GM19023 (cell line): ENCODE measurements at regions not wholly inside any gene's neighbourhood (a gene's known extent, or its start where the extent isn't known, plus 50 kb on each side); places are given as distances from the start of the nearest gene placed in this dataset.
"Not testable (repeated sequence)": the region's sequence is repeated elsewhere in the genome, so short reads cannot be mapped to it uniquely, and the experiment has no call there.

Experiments used
- ATAC-seq: cut with Tn5 transposase; IDR thresholded peaks from one replicate; pipeline ENCODE4 v1.9.1; 2021; ENCODE audit warnings: mild to moderate bottlenecking, moderate library complexity; ENCODE audit not compliant: unreplicated experiment

DNA sequence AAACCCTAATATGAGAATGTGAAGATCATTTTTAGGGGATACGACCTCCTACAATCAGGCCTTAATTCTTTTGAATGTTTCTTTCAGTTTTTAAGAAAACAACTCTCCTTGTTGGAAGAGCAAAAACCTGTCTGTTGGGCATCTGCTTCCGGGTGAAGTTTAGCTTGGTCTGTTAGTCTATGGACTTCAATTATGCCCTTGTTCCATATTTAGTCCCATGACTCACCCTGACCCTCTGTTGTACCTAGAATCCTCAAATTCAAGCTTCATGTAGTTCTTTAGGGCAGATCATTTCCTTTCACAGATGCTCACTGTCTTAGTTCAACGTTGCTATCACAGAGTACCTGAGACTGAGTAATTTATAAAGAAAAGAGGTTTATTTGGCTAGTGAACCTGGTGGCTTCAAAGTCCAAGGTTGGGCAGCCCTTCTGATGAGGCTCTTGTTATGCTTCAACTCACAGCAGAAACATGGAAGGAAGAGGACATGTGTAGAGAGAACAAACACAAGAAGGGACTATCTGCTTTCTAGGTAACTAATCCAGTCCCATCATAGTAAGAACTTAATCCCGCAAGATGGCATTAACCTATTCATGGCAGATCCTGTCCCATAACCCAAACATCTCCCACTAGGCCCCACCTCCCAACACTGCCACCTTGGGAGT, 82.5 kb upstream of the SERPINE2 start:
- no peak for ATAC-seq

DNA sequence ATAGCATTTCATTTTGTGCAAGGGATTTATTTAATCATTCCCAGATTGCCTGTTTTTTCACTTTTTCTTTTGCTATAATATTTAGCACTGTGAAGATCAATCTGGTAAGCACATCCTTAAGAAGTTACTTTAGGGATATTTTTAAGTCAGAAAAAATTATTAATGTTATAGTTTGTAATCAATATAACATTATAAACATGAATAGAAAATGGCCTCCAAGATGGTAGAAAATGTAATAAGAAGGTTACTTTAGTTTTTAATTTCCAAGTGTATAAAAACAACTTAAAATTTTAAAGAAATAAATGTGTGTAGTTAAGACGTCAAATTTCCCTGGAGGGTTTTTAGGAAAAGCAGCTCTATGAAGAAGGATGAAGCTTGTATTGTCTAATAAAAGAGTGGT, 81.9 kb upstream of the SERPINE2 start:
- ATAC-seq: no peak

DNA sequence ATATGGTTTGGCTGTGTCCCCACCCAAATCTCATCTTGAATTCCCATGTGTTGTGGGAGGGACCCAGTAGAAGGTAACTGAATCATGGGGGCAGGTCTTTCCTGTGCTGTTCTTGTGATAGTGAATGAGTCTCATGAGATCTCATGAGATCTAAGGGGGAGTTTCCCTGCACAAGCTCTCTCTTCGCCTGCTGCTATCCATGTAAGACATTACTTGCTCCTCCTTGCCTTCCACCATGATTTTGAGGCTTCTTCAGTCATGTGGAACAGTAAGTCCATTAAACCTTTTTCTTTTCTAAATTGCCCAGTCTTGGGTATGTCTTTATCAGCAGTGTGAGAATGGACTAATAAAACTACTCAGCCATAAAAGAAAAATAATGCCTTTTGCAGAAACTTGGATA, 80.8 kb upstream of the SERPINE2 start:
- ATAC-seq: not testable (repeated sequence)

DNA sequence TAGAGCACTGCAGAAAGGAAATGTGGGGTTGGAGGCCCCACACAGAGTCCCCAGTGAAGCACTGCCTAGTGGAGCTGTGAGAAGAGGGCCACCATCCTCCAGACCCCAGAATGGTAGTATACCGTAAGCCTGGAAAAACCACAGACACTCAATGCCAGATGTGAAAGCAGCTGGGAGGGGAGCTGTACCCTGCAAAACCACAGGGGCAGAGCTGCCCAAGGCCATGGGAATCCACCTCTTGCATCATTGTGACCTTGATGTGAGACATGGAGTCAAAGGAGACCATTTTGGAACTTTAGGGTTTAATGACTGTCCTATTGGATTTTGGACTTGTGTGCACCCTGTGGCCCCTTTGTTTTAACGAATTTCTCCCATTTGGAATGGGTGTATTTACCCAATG, 75.3 kb upstream of the SERPINE2 start:
- ATAC-seq: no peak

DNA sequence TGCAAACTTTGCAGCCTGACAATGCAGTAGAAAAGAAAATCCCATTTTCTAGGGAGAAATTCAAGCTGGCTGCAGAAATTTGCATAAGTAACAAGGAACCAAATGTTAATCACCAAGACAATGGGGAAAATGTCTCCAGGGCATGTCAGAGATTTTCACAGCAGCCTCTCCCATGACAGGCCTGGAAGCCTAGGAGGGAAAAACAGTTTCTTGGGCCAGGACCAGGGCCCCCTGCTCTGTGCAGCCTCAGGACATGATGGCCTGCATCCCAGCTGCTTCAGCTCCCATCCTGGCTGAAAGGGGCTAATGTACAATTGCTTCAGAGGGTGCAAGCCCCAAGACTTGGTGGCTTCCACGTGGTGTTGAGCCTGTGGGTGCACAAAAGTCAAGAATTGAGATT, 74.8 kb upstream of the SERPINE2 start:
- ATAC-seq: not testable (repeated sequence)

DNA sequence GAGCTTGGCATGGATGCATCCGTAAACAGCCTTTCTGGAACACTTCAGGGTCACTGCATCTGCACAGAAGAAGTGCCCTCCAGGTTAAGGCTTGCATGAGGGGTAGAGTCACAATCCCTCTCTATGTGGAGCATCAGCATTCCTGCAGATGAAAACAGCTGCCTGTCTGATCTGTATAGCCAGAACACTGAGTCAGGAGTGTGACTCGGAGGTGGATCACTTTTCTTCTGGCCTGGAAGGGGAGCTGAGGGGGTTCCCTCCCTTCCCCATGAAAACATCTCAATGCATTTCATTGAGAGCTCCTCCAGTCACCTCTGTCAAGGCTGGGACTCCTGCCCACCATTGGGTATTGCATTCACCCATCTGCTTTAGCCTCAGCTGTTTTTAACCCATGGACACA, 72.5 kb upstream of the SERPINE2 start:
- no peak for ATAC-seq

DNA sequence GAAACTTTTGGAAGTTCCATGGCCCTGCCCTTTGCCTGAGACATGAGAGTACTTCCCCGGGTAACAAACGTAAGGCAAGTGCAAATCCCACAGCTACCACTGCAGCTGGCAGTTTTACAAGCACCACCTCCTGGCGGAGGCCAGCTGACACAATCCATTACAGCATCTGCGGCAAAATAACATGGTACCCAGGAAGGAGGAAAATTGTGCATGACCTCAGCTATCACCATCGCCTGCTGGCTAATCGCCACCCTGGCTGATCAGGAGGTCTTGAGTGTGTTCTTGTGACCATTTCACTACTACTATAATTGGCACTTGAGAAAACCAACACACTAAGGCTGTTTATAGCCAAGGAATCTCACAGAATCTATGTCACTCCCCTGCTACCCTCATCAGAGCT, 71.7 kb upstream of the SERPINE2 start:
- no peak for ATAC-seq

DNA sequence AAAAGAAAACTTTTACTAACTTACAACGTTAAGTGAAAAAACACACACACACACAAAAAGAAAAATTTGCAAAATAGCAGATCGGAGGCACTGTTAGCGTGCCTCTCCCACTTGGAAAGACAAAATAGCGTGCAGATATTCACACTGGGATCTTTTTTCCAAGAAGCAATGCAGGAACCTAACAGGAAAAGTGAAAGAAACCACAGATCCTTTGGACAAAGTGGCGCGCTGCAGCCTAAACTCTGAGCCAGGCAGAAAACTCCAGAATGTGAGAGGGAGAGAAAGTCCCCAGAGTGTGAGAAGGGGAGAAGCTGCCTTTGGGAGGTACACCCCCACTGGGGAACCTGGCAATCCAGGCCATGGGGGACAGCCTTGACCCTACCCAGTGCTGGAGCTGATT, 70.7 kb upstream of the SERPINE2 start:
- ATAC-seq: no peak

DNA sequence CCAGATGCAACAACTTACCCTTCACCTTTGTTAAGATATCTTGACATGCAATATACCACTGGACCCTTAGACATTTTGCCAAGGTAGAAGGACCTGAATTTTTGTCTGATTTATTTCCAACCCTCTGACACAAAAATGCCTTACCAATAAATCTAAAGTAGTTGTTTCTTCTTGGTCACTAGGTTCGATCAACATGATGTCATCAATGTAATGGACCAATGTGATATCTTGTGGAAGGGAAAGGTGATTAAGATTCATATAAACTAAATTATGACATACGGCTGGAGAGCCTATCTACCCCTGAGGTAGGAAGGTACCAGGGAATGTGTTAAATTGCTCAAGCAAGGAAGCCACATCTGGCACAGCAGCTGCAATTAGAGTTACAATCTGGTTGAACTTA, 67.7 kb upstream of the SERPINE2 start:
- no peak for ATAC-seq

DNA sequence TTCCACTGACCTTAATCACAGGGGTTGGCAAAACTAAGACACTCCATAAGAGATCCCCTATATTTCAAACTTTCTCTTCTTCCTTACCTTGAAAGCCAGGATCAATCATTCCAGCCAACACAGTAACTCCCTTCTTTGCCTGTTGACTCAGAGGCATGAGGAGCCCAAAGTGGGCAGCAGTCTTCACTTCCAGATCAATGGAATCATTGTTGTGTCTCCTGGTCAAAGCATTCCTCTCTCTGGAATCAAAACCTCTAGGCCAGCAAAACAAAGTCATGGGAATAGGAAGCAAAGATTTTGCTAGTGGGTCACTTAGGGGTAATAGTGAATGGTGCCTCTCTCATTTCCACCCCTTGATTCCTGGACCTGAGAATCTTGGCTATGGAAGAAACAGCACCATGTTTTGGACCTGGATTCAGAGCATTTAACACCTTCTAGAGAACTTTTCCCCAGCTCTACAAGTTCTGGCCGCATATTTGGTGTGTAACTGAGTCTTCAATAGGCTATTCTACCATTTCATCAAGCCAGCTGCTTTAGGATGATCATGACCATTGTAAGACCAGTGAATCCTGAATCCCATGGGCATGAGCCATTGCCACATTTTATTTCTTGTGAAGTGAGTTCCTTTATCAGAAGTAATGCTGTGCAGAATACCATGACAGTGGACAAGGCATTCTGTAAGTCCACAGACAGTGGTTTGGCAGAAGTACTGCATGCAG, 65.7 kb upstream of the SERPINE2 start:
- ATAC-seq: no peak

DNA sequence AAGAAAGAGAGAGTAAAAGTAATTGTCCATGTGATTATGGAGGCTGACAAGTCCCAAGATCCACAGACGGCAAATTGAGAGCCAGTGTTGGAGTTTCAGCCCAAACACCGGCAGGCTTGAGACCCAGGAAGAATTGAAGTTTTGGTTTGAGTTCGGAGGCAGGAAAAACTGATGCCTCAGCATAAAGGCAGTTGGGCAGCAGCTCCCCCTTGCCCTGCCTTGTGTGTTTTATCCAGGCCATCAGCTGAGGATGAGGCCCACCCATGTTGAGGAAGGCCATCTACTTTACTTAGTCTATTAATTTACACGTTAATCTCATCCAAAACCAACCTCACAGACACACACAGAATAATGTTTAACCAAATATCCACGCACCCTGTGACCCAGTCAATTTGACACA, 64.6 kb upstream of the SERPINE2 start:
- no peak for ATAC-seq

DNA sequence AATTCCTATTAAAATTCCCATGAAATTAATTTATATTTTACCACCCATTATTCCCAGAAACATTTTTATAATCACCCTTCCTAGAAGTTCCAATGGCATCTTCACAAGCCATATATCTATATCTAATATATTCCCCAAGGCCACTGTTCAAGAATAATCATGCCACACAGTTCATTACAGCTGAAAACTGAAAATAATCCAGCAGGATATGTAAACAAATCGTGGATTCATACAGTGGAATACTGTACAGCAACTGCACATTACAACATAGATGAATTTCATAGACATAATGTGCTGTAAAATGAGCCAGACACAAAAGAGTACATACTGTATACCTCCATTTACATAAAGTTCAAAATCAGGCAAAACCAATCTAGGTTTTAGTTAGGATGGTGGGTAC, 63.9 kb upstream of the SERPINE2 start:
- no peak for ATAC-seq

DNA sequence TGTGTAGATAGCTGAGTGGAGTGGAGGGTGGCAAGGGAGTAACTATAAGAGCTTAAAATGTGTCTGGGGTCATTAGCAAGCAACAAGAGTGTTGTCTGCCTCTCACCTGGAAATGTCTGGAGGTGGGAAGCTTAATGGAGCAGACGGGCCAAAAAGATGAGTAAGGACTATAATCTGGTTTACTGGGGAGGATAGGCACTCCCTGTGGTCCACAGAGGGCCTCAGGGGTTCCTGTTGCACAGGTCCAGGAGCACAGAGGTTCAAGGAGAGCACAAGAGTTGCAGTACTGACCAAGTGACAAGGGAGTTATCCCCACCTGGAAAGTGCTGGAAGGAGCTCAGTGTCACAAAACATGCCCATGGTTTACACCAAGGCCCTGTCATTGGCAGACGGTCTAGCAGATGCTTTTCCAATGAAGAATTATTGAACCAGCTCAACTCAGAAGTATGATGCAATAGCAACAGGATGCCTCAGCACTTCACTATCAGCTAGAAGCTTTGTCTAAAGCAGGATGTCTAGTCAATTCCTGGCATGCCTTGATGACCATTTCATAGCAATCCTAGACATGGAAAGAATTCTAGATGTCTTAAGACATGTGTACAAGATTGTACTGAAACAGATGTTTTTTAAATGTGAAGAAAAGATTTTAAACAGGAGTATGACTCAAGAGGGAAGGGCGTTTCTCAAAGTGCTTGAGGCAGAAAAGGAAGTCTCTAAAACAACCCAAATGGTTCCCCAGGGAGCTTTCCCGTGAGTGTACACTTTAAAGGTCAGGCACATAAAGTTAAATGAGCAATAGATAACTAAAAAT, 62.9 kb upstream of the SERPINE2 start:
- ATAC-seq: no peak

DNA sequence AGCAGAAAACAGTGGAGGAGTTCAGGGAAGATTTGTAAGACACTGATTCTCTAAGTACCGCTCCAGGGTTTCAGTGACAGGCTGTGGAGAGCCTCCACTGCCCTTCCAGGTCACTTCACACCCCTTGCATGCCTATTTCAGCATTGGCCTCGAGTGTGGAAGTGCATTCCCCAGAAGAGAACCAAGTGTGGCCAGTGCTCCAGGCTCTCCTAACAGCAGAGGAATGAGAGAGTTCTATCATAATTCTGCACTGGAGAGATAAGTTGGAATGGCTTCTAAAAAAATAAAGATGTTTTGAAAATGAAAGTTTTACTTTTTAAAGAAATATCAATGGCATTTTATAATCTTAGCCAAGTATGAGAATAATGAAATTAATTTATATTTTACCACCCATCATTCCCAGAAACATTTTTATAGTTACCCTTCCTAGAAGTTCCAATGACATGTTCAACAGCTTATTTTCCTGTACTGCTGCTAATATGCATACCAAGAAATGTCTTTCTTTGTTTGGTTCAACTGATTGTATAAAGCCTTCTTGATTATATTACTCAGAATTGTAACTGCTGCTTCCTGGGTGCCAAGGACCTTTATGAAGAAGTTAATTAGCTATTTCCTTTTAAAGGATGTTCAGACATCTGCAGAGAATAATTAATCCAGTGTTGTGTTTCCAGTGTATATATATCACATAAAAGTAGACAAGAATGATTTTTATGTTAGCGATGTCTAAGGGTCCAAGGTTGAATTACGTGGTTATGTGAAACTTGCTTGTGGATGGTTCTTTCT, 61.0 kb upstream of the SERPINE2 start:
- ATAC-seq: no peak

DNA sequence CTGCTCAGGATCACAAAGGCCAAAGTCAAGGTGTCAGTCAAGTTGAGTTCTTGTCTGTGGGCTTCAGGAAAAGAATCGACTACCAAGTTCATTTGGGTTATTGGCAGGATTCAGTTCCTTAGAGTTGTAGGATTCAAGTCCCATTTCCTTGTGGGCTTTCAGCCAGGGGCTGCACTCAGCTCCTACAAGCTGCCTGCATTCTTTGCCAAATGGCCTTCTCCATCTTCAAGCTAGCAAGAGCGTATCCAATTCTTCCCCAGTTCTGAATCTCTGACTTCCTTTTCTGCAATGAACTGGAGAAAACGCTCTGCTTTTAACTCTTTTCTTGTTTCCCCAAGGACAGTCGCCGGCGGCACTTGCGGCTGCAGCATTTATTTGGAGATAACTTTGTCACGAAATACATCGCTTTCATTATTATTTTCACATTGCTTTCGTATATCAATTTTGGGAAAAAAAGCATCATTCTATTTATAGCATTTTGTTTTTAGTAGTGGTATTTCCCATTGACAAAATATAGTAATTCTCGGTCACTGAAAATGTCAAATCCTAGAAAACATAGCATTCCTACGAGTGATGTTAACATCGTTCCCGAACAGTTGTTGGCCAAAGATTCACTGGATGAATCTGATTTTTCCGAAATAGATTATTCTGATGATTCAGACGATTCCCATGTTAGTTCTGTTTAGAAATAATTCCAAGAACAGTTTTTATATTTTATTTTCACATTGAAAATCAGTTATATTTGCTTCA, 59.6 kb upstream of the SERPINE2 start:
- ATAC-seq: no peak

DNA sequence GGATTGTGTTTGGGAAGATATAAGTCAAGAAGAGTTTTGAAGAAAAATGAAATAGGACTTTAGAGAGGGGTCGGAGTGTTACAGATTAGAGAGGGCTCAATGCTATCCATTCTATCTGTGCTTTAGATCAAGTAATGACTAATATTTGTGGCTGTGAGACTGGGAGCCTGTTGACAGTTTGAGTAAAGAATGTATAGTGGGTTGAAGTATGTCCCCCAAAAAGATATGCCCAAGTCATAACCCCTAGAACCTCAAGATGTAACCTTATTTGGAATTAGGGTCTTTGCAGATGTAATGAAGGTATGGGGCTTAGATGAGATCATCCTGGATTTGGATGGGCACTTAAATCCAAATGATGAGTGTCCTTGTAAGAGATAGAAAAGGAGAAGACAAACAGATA, 55.3 kb upstream of the SERPINE2 start:
- no peak for ATAC-seq

DNA sequence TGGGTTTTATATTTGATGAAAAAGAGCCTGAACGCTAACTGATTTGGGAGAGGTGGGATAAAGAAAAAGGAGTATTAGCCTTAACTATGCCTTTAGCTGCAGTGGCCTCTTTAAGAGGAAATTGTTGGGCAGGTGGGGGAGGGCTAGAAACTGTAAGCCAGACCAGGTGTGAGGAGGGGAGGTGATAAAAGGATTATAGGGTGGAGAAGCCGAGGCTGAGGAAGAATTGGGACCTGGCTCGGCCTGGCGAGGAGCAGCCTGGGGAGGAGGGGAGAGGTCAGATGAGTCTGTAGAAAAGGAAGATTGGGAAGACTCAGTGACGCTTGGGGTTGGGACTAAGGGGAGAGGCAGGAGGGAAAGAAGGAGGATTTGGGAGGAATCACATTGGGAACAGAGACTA, 52.6 kb upstream of the SERPINE2 start:
- ATAC-seq: not testable (repeated sequence)

DNA sequence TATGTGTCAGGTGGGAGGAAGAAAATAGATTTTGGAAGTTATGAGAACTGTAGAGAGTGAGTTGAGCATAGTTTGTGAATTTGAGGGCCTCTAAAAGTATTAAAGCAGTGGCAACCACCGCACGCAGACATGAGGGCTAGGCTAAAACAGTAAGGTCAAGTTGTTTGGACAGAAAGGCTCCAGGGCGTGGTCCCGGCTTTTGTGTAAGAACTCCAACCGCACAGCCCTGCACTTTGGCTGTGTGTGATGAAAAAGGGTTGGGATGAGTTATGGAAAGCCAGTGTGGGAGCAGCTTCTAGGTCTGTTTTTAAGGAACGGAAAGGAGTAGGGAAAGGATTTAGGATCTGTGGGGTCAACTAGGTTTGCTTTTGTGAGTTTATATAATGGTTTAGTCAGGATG, 50.5 kb upstream of the SERPINE2 start:
- not testable (repeated sequence) for ATAC-seq
